ENCODE measurements at regions not wholly inside any gene's neighbourhood (a gene's known extent, or its start where the extent isn't known, plus 50 kb on each side); places are given as distances from the start of the nearest gene placed in this dataset.
A peak's percentile ranks its signal among the peaks of the same experiment; 100 is the strongest.

- TF ChIP-seq POLR2A (IDR thresholded peaks at IDR 0.05; ENCODE audit: borderline replicate concordance, extremely low read depth, insufficient read depth, insufficient read length) (no peak), CTCF (IDR thresholded peaks at IDR 0.05 in 2 of 3, conservative IDR thresholded peaks at IDR 0.05 in 1 of 3; ENCODE audit: borderline replicate concordance in 1 of 3, insufficient read depth in 1 of 3, low read depth in 2 of 3, low read length in 2 of 3) (no peak), EZH2 (IDR thresholded peaks at IDR 0.05) (no peak), REST (IDR thresholded peaks at IDR 0.05; ENCODE audit: low read depth) (peak; percentile 48), CEBPB (IDR thresholded peaks at IDR 0.05; ENCODE audit: low read depth) (no peak), TCF7L2 (IDR thresholded peaks at IDR 0.05; ENCODE audit: borderline replicate concordance, extremely low read depth, insufficient read depth, insufficient read length) (no peak), EGR1 (IDR thresholded peaks at IDR 0.05; ENCODE audit: low read depth) (no peak), ZNF274 (IDR thresholded peaks at IDR 0.05; ENCODE audit: low read depth, low read length) (no peak), POLR2AphosphoS5 (IDR thresholded peaks at IDR 0.05; ENCODE audit: low read depth, low read length) (no peak), EZH2phosphoT487 (IDR thresholded peaks at IDR 0.05; ENCODE audit: borderline replicate concordance) (no peak), SP1 (IDR thresholded peaks at IDR 0.05; ENCODE audit: low read depth) (no peak), YY1 (IDR thresholded peaks at IDR 0.05; ENCODE audit: extremely low read depth, insufficient replicate concordance, low read depth, low read length) (no peak)
- TF ChIP-seq, protein P1, sequence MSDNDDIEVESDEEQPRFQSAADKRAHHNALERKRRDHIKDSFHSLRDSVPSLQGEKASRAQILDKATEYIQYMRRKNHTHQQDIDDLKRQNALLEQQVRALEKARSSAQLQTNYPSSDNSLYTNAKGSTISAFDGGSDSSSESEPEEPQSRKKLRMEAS (IDR thresholded peaks at IDR 0.05), result no peak
Measured at GRCh38 chr16:25501530-25502255, 190.1 kb upstream of the HS3ST4 start.

Measured in HCT116 (cell line).